Ovary (tissue), 1 donor: ENCODE measurements at regions not wholly inside any gene's neighbourhood (a gene's known extent, or its start where the extent isn't known, plus 50 kb on each side); places are given as distances from the start of the nearest gene placed in this dataset.

Source experiments
- EP300 ChIP-seq: sonication (generic); formaldehyde crosslinking; IDR thresholded peaks from one replicate; pipeline ENCODE4 v1.6.1; 2017; ENCODE audit warnings: antibody characterized with exemption
- POLR2A ChIP-seq: fragments of 450-650 bp; IDR thresholded peaks from one replicate; pipeline ENCODE4 v1.6.1; 2017; ENCODE audit warnings: antibody characterized with exemption, mild to moderate bottlenecking, moderate library complexity

- no peak for TF ChIP-seq EP300
- TF ChIP-seq POLR2A, result no peak
These were observed 570.0 kb downstream of the SLC16A7 start for GRCh38 chr12:60165781-60166180.
